ENCODE measurements at regions not wholly inside any gene's neighbourhood (a gene's known extent, or its start where the extent isn't known, plus 50 kb on each side); places are given as distances from the start of the nearest gene placed in this dataset.

DNA sequence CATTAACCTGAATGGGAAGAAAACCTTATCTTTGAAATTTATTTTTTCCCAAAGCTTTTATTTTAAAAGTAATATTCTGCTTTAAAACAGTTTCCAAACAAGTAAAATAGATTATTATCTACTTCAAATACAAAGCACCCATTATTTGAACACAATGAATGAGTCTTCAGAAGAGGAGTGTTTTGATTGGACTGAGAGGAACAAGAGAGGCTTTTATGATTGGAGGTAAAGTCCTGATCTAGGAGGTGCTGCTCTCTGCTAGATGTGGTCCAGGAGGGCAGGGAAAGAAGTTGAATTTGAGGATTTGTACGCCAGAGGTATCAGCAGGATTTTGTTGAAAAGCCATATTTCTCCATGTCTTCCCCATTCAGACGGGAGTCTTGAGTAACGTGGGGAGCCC, 900.7 kb downstream of the SOCS6 start:
- no peak for DNase-seq

DNA sequence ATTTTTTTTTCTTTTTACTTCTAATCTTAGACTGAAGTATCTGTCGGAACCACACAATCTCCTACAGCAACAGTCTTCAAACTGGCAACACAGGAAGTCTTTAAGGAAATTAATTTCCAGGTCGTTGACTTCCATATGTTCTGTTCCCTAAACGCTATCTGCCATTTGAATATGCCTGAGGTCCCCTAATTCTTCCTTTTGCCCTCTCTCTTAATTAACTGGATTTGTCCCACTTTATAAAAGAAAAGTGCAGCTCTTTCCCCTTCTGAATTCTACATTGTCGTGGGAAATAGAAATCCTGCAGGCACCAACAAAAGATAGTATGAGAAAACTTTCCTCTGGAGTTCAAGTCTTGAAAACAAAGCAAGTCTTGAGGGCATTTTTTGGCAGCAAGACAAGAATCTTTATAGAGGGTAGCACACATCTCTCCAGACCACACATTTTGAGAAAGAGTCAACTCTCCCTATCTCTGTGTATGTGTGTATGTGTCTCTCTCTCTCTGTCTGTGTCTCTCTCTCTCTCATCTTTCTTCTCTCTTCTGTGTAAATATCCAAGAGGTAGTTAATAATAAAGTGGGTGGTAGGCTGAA, 879.8 kb downstream of the SOCS6 start:
- no peak for DNase-seq

DNA sequence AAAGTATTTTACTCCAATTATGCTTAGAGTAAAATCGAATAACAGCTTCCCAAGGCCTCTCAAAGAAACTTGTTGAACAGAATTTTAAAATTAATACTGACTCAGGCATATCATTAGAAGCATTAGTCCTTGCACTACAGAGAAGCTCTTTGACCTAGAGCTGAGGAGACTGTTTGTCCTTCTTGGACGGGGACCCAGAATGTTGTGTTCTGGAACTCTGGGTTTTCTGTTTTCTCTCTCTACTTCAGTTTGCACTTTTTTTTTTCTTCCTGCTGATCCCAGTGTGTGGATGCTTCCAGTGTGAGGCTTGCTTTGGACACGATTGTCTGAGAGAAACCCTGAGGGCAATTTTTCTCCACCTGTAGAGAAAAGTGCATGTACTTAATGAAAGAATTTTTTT, 847.6 kb downstream of the SOCS6 start:
- DNase-seq: no peak

DNA sequence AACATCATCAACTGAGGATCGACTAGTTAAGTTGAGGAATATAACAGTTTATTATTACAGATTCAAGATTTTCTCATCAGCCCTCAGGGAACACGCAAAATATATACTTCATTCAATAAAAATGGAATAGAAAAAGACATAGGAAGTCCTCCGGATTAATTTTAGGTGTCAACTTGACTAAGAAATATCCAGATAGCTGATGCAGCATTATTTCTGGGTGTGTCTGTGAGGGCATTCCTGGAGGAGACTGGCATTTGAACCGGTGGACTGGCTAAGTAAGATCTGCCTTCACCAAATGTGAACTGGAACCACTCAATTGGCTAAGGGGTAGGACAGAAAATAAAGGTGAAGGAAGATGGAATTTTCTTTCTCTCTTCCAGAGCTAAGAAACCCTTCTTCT, 845.3 kb downstream of the SOCS6 start:
- no peak for DNase-seq

DNA sequence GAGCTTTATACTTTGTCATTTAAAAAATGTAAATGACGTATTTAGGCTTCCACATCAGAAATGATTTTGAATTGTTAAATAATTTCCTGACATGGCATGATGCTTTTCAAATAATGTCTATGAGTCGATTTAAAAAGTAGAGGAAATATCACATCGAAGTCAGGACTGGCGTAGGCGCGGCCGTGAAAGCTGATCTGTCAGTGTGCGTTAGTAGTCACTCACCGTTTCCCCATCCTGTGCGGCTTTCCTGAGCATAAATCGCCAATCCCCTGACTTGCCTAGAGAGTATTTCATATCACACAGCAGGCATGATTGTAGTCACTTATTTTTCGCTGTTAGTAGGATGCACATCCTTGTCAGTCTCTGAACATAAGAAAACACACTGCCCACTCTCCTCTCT, 843.1 kb downstream of the SOCS6 start:
- DNase-seq: no peak

DNA sequence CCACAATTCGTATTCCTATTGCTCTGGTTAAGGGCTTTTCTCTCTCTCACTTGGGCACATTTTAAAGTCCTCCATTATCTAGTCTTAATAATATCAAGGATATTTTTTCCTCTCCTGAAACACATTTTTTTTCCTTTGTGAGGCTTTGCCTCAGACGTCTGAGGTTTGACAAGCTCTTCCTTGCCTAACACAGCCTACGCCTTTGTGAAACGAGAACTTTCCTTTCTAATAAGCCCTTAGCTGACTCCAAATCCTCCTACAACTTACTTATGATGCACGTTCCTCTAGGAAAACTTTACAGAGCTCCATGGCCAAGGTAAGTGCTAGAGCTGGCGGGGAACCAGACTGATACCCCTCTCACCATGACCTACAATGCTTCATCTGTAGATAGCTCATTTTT, 841.5 kb downstream of the SOCS6 start:
- no peak for DNase-seq

DNA sequence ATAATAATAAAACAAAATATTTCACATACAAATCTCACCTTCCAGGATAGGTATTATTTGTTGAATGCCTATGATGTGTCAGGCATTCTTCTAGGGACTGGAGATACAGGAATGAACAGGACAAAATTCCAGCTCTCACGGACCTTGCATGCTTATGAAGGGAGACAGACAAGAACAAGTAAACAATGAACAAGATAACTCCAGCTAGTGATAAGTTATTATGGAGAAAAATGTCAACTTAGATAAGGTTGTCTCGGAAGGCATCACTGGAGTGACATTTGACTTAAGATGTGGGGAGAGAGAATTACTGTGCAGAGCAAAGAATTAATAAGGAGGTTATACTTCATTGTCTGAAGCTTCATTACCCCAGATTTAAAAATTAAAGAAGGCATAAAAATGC, 836.7 kb downstream of the SOCS6 start:
- no peak for DNase-seq

DNA sequence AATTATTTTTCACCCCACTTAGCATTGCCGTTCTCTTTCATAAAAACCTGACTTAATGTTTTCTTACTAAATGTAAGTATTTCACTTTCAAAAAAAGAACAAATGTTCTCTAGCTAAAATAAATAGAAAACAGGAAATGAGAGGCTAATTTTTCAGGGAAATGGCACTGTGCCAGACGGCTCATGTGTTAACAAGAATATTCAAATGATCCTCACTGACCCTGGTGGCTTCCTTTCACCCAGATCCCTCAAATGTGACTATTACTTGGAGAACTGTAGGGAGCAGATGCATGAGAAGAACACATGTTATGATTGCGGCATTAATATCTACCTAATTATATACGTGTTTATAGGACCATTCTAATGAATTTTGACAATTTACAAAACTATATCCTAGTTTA, 827.7 kb downstream of the SOCS6 start:
- DNase-seq: no peak

DNA sequence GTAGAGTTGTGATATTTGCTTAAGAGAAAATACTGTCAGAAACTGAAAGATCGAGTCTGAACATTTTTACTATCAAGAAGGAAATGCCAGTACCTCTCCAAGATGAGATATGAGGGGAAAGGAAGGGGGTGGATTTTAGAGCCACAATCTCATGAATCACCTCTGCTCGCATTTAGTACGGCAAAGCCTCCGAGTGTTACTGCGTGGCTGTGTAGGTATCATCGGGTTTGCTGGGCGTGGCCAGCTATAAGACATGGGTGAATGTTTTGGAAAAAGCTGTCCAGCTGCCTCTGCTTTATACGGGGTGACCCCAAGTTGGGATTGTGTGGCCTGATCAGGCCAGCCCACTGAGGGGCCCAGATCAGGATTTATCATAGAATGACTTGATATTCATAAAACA, 826.4 kb downstream of the SOCS6 start:
- DNase-seq: no peak

DNA sequence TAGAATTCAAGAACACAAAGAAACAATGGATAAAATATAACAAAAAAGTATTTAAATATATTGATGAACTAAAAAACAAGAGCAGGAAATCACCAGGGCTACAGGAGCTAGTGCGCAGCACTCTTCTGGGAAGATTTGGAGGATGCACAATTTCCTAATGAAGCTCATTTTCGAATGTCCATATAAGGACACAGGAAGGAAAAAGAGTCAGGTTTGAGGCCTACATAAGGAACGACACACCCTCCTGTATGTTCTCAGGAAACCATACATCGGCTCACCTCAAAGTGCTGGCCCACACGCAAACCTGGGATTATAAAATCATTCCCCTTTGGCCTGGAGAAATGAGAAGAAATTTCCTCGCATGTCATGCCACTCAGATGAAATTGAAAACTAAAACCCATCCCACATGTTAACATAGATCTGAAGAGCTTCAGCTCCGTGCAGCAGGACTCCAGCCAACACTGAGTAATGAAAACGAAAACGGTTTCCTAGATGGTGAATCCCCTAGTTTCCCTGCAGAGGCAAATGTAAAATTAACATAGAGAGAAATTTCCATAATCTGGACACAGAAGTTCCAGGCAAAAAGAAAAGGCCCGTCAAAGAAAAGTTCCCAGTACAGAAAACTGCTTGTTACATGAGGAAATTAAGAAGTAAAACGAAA, 825.8 kb downstream of the SOCS6 start:
- no peak for DNase-seq

DNA sequence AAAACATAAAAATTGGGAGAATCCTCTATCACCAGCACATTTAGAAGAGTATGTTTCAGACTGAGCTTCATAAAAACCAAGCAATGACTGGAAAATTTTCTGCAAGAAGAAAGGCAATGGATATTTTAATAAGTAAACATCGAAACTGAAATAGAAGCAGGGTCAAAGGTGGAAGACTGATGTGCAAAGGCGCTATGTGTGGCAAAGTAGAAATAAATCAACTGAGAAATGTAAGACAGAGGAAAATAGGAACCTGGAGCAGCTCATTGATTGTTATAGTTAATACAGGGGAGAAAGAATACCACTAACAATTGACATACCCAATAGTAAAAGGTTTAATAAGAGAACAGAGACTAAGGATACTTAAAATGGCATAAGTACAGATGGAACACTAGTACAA, 818.4 kb downstream of the SOCS6 start:
- no peak for DNase-seq

DNA sequence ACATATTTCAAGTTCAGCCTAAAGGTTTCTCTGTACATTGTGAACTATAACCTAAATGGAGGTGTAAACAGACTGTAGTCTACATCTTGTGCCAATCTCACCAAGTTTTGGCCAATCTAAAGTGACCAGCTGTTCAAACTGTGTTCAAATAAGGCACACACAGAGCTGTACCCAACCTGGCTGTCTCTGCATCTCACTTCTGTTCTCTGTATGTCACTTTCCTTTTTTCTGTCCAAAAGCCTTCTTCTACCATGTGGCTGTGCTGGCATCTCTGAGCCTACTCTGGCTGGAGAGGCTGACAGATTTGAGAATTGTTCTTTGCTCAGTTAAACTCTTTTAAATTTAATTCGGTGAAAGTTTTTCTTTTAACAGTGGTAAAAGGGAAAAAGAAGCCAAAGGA, 817.9 kb downstream of the SOCS6 start:
- DNase-seq: no peak

DNA sequence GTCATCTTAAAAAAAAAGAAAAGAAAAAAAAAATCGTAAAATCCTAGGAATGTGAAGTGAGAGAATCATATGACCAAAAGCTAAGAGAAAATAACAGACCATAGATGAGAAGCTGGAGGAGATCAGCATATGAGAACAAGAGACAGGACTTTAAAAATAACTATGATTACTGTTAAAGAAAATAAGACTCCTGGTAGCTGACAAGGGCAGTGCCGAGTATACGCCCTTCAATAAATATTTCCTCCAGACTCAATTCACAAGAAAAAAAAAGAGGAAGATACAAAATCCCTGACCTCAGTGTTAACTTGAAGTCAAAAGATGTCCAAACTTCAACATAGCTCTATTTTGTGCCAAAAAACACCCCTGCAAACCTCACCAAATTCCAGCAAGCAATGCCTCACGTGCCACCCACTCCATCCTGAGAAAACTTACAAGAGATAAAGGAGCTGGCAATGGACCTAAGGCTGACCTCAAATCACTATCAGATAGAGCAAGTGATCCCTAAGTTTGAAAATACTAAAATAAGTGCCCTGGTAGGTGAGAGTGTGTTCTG, 817.2 kb downstream of the SOCS6 start:
- DNase-seq: no peak

DNA sequence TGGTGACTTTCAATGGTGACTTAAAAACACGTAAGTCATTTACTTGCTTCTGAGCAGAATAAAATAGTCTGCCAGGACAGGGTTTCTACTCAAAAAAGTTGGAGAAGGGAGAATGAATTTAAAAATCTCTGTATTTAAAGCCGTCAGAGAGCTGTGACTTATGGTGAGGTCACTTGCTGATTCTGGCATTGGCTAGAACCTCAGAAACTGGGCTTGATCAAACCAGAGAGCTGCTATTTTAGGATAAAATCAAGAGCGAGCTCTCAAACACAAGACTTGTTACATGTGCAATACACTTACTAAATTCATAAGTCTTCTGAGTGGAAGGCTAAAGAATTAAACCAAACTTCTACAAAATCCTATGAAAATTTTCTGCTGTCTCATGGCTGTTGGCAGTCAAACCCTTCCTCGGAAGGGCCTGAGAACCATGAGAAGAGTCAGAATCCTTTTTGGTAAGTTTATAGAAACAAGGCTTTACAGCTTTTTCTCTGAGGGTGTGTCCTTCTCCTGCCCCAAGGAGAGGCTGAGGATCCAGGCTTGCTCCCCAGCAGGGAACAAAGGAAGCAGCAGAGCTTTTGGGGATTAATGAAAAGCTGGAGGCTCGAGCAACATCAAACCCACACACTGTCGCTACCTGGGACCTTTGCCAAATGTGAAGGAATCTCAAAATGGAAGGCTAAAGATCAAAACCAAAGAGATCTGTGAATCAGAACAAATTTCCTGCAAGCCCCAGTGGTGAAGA, 816.4 kb downstream of the SOCS6 start:
- DNase-seq: no peak

DNA sequence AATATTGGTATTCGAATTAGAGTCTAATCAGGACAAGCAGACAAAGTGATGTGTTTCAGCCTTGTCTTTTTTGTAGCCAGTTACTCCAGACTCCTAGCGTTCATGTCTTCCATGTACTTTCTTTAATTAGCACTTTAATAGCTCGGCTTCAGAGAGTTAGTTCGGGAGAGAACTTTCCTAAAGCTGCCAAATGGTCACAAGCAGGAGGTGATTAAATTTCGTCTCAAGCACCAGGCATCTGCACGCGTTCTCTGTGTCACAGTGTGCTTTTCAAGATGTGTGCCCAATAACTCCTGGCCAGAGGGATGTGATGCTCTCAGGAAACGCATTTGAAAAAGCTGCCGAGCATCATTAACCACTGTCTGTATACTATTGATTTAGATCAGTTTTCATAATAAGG, 790.8 kb downstream of the SOCS6 start:
- no peak for DNase-seq

DNA sequence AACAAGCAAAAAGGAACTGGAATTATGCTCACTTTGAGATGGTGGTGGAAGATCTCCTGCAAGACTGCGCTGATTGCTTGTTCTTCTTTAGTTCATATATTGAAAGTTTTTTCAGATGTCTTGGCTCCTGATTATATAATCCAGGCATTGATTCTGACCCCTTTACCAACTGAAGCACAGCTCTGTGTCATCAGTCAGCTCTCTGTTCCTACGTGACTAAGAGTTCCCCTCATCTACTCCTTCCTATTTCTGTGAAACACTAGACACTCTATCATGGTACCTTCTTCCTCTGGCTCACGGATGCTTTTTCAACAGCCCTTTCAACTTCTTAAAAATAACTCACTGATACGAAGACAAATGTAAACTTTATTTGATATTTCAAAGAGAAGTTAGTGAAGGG, 788.6 kb downstream of the SOCS6 start:
- no peak for DNase-seq

DNA sequence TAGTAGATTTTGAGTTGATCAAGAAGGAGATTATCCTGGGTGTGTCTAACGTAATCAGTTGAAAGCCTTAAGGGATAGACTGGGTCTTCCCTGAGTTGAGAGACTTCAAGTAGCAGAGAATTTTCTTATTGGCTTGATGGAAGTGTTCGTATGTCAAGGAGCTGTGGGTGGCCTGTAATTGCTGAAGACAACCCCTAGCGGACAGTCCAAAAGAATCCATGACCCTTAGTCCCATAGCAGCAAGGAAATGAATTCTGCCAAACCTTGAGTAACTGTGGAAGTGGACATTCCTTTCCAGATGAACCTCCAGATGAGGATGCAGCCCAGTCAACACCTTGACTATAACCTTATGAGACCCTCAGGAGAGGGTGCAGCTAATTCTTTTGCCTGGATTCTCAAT, 786.3 kb downstream of the SOCS6 start:
- no peak for DNase-seq

DNA sequence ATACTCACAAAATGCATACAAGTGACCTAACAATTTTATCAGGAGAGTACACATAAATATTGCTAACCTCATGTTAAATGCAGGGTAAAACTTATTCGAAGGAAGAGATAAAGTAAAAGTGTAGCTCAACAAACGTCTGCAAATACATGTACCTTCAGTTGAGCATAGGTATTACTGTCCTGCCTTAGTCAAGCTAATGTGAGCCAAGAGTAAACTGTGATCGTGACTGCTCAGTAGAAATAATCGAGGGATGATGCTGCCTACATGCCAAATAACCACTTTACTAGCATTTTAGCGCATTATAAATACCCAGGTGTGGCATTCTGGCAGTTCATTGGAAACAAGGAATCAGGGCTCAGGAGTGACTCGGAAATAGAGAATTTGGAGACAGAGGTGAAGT, 779.5 kb downstream of the SOCS6 start:
- no peak for DNase-seq

DNA sequence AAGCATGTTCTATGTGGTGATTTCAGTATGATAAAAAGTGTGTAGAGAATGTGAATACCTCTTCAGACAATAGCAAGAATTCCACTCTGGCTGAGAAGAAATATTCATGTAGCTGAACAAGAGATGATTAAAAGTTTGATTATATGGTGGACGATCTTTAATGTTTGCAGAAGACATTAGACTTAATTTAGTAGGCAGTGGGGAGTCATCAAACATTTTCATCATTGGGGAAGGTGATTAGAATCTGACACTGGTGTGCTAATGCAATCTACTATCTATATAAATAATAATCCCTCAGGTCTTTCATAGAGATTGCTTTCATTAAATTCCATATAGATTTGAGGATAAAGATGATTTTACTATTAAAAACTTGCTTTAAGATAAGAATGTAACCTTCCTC, 761.0 kb downstream of the SOCS6 start:
- no peak for DNase-seq

DNA sequence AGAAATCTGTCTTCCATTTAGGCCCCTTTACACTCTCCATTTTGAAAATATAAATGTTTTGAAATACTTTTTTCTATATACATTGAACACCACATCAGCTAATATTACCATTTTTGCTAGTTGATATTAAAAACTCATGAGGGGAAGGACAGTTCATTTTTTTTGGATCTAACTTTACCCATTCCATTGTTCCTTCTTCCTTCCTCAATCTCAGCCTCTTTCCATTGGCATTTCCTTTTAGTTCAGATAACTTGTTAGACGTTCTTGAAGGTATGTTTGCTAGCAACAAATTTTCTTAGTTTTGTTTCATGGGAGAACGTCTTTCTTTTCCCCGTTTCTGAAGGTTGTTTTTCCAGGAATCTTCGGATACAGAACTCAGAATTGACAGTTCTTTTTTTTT, 759.0 kb downstream of the SOCS6 start:
- no peak for DNase-seq

DNA sequence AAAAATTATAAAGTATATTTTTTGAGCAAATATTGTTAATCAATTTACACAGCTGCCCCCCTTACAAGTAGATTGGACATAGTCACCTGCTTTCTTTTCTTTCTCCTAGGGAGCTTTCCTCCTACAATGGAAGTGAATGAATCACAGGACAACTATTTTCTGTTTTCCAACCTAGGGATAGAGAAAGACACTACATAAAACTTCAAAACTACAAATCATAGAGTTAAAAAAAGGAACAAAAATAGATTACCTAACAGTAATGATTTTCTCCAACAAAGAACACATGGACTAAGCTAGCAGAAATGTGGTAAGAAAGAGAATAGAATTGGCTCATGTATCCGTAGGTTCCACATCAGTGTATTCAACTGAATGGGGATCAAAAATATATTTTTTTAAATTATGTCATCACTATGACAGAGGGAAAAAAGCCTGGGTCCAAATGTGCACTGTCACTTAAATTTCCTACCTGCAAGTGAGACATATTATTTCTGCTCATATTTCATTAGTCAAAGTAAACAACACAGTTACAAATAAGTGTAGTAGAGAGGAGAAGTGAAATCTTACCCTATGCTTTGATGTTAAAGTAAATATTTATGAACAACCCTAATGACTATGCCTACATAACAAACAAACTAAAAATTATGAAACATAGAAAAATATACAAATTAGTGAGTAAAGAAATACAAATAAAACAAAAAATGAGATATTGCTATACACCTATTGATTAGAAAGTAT, 756.7 kb downstream of the SOCS6 start:
- no peak for DNase-seq

DNA sequence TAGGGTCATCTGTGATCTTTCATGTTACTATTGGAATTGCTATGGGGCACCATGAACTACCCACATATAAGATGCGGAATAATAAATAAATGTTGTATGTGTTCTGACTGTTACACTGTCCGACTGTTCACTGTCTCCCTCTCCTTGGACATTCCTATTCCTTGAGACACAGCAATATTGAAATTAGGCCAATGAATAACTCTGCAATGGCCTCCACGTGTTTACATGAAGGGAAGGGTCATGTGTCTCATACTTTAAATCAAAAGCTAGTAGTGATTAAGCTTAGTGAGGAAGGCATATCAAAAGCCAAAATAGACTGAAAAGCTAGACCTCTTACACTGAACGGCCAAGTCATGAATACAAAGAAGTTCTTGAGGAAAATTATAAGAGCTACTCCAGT, 751.3 kb downstream of the SOCS6 start:
- DNase-seq: no peak

DNA sequence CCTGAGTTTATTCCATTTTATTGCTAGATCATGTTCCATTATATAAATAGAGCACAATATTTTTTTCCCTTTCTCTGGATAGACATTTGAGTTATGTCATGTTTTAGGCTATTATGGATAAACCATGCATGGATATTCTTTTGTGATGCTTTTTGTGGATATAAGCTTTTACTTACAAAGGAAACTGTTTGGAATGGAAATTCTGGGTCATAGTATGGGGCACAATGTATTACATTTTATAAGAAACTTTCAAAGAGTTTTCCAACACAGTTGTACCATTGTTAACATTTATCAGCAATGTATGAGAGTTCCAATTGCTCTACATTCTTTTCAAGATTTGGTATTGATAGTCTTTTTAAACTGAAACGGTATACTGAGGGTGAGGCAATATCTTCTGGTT, 749.4 kb downstream of the SOCS6 start:
- no peak for DNase-seq

DNA sequence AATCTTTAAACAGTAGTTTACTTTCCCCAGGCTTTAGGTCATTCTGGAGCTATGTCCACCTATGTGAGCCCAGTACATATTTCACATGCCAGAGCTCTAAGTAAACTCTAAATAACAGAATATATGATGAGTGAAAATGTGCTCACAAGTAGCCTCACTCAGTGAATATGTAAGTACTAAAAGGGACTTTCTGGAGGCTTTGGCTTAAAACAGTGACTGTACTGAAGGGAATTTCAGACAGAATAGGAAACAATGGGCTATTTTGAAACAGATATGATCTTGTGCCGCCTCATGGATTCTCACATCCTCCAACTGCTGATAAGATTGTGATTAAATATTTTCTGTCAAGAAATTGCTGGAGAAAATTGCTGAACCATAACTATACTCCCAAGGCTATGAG, 747.9 kb downstream of the SOCS6 start:
- no peak for DNase-seq

Measured in stimulated activated CD4-positive, alpha-beta T cell treated with anti-CD3 and anti-CD28 coated beads, Interleukin-4, amount 100 ng/mL, for 1 hour (primary cell).